CD1c-positive myeloid dendritic cell (primary cell): ENCODE measurements at regions not wholly inside any gene's neighbourhood (a gene's known extent, or its start where the extent isn't known, plus 50 kb on each side); places are given as distances from the start of the nearest gene placed in this dataset.

Source experiments
- DNase-seq: peaks from one replicate; pipeline ENCODE4 v3.0.0-alpha.2; 2016; ENCODE audit errors: extremely low spot score

DNA sequence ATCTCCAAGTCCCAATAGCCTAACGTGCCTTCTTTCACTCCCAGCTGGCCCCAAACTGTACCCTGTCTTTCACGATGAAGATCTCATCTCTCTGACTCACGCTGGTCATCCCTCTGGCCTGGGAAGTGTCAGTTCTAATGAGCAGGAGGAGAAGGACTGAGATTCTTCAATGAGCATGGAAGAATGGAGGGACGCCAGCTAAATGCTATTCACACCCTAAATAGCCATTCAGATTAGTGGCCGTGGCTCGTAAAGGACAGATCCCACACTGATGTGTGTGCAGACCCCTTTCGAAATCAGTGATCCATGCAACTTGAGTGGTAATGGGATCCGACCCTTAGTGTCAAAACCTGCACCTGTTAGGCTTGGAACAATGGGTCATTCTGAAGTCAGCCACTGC lies 75.9 kb upstream of the SMYD2 start:
- DNase-seq, result no peak

DNA sequence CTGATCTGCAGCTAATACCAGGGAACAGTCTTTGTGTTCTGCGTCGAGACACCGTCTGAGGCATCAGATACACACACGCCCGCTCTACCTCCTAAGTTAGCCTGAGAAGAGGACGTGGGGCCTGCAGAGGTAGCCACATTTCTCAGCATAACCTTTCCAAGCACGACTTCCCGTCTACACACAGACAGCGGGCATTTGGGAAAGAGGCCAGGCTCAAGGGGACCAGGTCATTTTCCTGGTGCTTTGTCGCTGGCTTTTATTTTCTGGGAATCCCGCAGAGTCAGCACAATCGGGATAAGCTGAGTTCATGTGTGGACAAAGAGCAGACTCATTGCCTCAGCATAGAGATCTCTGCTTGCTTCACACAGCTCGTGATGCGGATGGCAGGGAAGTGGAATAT lies 72.5 kb upstream of the SMYD2 start:
- no peak for DNase-seq

DNA sequence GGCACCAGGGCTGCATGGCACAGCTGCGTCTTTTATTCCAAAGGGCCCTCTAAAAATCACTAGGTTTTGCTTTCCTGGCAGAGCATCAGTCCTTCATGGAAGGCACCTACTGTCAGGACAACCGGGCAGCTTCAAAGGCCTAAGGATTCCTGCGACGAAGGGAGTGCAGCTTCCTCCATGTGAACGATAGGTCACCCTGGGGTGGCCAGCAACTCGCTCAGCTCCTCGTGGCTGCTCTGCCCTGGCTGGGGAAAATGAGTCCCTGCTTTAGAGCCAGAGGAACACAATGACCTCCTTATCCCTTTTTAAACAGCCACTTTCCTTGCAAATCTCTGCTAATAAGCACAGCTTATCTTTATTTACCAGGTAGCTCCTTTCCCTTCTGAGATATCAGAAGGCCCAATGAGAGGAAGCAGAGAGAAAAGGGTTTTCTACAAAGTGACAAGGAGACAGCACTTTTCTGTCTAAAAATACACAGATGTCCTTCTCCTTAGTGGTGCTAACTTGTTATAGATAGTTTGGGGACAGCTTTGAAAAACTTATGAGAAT lies 71.6 kb upstream of the SMYD2 start:
- no peak for DNase-seq

DNA sequence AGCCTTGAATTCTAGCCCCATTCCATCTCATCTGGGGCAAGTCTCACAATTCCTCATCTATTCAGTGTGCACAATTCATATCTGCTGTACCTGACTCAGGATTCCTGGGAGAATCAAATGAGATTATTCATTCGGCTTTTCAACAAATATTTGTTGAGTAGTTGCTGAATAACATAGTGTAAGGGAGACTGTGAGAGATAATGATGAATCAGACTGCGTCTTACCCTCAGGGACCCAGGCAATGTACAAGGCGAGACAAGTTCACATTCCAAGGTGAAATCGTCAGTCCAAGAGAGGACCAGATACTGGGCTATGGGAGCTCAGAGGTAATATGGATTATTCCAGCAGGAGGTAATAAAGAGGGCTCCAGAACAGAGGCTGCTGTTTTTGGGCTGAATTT lies 67.8 kb upstream of the SMYD2 start:
- no peak for DNase-seq

DNA sequence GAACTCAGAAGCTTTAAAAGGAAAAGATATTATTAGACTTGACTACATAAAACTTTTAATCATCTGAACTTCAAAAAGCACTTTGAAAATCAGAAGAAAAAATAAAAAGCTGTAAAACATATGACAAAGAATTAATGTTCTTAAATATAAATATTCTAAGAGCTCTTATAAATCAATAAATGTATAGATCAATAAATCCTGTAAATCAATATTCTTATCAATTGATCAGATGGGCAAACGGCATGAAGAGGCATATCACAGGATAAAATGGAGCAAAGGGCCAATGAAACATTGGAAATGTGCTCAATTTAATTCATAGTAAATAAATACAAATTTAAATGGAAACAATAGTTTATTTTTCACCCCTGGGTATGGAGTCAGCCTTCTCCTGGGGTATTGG lies 66.1 kb upstream of the SMYD2 start:
- DNase-seq, result no peak

DNA sequence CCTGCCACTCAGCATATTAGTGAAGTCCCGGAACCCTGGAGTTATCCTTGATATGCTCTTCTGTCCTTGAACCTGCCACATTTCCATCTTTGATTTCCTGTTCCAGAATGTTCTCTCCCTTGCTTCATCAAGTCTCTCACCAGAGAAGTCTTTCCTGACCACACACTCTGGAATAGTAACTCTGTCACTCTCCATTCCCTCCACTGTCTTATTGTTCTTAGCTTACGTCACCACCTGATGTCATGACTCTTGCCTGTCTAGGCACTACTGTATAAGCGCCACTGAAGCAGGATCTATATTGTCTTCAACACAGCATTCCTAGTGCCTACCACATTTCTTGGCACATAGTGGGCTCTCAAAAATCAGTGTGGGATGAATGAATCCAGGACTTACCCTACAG lies 65.4 kb upstream of the SMYD2 start:
- no peak for DNase-seq

GRCh38 chr1:214216021-214216420 lies 64.9 kb upstream of the SMYD2 start:
- no peak for DNase-seq

- no peak for DNase-seq
Measured at GRCh38 chr1:214216779-214217178, 64.2 kb upstream of the SMYD2 start.

GRCh38 chr1:214219902-214220301 lies 61.1 kb upstream of the SMYD2 start:
- DNase-seq, result no peak

DNA sequence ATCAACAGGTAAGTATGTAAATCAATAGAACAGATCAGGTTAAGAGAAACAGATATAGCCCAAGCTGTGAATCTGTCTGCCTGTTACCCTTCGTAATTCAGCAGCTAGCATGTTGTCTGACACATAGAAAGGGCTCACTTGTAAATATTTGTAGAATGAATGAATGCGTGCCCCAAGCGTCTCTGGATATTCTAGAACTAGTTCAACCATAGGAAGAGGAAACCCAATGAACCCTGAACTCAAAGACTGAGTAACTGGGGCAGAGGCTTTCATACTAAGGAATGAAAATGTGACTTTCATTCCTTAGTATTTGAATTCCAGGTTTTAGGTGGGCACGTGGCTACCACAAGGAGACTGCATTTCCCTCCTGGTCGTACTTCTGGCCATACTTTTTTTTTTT lies 60.1 kb upstream of the SMYD2 start:
- DNase-seq, result no peak

DNA sequence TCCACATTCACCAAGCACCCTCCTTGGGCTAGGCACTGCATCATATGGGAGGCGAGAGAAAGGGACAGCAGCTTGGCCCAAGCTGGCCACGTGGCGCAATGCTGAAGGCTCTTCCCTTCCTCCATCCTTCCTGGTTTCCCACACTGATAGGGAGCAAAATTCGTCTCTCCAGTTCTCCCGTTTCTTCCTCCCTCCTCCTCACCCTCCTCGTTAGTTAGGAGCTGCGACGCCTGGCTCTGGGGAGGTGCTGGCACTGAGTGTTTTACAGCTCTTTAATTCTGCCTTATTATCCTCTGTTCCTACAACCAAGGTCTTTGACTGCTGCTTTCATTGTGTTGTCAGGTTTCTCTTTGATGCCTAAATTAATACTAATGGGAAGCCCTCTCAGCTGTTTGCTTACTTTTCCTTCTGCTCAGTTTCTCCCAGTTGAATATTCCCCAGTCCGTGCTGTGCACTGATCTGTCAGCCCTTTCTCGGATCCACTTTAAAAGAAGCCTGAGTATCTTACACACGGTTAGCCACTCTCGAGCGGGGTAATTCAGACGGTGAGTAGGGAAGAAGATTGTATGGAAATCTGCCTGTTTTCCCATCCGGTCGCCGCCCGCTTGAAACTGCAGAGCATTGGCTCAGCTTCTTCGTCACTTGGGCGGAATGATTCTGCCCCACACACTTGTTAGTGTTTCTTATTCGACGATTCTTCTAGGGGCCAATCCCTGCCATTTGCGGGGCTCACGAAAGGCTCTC lies 56.2 kb upstream of the SMYD2 start:
- no peak for DNase-seq

- no peak for DNase-seq
Measured at GRCh38 chr1:214228976-214229375, 52.0 kb upstream of the SMYD2 start.

- DNase-seq, result no peak
Measured at GRCh38 chr1:214229736-214230135, 51.2 kb upstream of the SMYD2 start.
